Adrenal gland (tissue), 9 donors: ENCODE measurements at regions not wholly inside any gene's neighbourhood (a gene's known extent, or its start where the extent isn't known, plus 50 kb on each side); places are given as distances from the start of the nearest gene placed in this dataset.
A peak's percentile ranks its signal among the peaks of the same experiment; 100 is the strongest.

Experiments
- DNase-seq, 7 donors: peaks; one replicate each; pipeline ENCODE4 v3.0.0-alpha.2; 2019 to 2020
- H3K27ac ChIP-seq, 5 donors: fragments of 200-600 bp; sonication (generic) in 4 of 5; 1 replicate in 3 of 5; 2 replicates in 2 of 5; pipeline versions ENCODE4 v1.5.1 to v1.8.0; 2016 to 2020; ENCODE audit warnings: mild to moderate bottlenecking in 1 of 5
- H3K27me3 ChIP-seq: fragments of 200-600 bp; 2 replicates; pipeline ENCODE4 v1.8.0; 2021
- H3K36me3 ChIP-seq, 2 donors: fragments of 200-600 bp; replicated peaks in 1 of 2; 1 replicate in 1 of 2; 2 replicates in 1 of 2; pipeline versions ENCODE4 v1.5.1 to v1.8.0; 2018 to 2022
- H3K4me1 ChIP-seq, 2 donors: fragments of 200-600 bp; replicated peaks in 1 of 2; 1 replicate in 1 of 2; 2 replicates in 1 of 2; pipeline versions ENCODE4 v1.5.1 to v1.8.0; 2018 to 2021
- H3K4me3 ChIP-seq, 4 donors: fragments of 200-600 bp; sonication (generic) in 3 of 4; one replicate each; pipeline ENCODE4 v1.5.1; 2016 to 2018
- H3K9me3 ChIP-seq, 3 donors: fragments of 200-600 bp; sonication (generic) in 1 of 3; replicated peaks in 1 of 3; 1 replicate in 2 of 3; 2 replicates in 1 of 3; pipeline versions ENCODE4 v1.5.1 to v1.8.0; 2016 to 2021
- POLR2A ChIP-seq, 2 donors: fragments of 450-650 bp; IDR thresholded peaks; one replicate each; pipeline ENCODE4 v1.6.1; 2017; ENCODE audit warnings: antibody characterized with exemption in 2 of 2, mild to moderate bottlenecking in 2 of 2, moderate library complexity in 1 of 2
- WGBS, 4 donors: extraction: QIAGEN DNeasy Blood & Tissue Kit in 2 of 4; methylation state at CpG; one replicate each; pipeline versions ENCODE4 v1.1.5 to v1.1.7; 2013 to 2017; 5-methylcytosine and 5-hydroxymethylcytosine counted together
- intact Hi-C, 2 donors: fragments of 100-400 bp; cut with DNase I; formaldehyde crosslinking; loops; one replicate each; pipeline versions ENCODE4 v1.14.1 to v1.15.0; 2022 to 2023
- TF ChIP-seq, protein P1 (sequence below), 6 experiments: fragments of 450-650 bp in 4 of 6; fragments of 200-600 bp in 2 of 6; sonication (generic) in 1 of 6; IDR thresholded peaks; 1 replicate in 5 of 6; 2 replicates in 1 of 6; pipeline versions ENCODE4 v1.5.1 to v1.8.0; 2016 to 2021; ENCODE audit warnings: antibody characterized with exemption in 6 of 6, mild to moderate bottlenecking in 2 of 6, moderate library complexity in 1 of 6
- donor health status: healthy with polysubstance abuse.
- donor health status: Bipolar disorder and iron deficiency.
- donor health status: DM: yes; HTN: yes; CAD: no.
- donor health status: DM: no; HTN: no; CAD: no.
- donor health status: DM: no; HTN: no; CAD: no.

DNA sequence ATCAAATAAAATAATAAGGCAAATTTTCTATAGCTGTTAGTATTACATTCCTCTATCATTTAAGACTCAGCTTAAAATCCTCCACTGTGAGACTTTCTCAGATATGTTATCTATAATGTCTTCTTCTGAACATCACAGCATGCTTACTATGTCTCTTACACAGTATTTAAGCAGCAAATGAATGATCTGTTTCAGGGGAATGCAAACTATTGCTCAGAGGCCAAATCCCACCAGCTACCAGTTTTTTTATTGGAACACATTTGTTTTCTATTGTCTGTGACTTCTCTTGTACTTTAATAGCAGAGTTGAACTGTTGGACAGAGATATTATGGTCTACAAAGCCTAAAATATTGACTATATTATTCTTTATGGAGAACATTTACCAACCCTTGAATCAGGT lies 59.6 kb downstream of the C3orf38 start:
- H3K27ac ChIP-seq: no peak overlapping the region
- H3K27me3 ChIP-seq: no peaks in the 10 kb centered on the region
- H3K4me1 ChIP-seq: no peaks in the 10 kb centered on the region
- no peak overlapping the region for H3K4me3 ChIP-seq
- DNase-seq: no peak
- H3K9me3 ChIP-seq: no peaks in the 10 kb centered on the region
- intact Hi-C loops: loop anchor here in 1 of 2 donors (10.0 kb wide), 1 partner anchor 1975 kb away; no protein-coding TSS in a partner anchor
- no peaks in the 10 kb centered on the region for H3K36me3 ChIP-seq
- TF ChIP-seq, protein P1, sequence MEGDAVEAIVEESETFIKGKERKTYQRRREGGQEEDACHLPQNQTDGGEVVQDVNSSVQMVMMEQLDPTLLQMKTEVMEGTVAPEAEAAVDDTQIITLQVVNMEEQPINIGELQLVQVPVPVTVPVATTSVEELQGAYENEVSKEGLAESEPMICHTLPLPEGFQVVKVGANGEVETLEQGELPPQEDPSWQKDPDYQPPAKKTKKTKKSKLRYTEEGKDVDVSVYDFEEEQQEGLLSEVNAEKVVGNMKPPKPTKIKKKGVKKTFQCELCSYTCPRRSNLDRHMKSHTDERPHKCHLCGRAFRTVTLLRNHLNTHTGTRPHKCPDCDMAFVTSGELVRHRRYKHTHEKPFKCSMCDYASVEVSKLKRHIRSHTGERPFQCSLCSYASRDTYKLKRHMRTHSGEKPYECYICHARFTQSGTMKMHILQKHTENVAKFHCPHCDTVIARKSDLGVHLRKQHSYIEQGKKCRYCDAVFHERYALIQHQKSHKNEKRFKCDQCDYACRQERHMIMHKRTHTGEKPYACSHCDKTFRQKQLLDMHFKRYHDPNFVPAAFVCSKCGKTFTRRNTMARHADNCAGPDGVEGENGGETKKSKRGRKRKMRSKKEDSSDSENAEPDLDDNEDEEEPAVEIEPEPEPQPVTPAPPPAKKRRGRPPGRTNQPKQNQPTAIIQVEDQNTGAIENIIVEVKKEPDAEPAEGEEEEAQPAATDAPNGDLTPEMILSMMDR (IDR thresholded peaks at IDR 0.05): no peak
- TF ChIP-seq POLR2A (IDR thresholded peaks at IDR 0.05): no peak

DNA sequence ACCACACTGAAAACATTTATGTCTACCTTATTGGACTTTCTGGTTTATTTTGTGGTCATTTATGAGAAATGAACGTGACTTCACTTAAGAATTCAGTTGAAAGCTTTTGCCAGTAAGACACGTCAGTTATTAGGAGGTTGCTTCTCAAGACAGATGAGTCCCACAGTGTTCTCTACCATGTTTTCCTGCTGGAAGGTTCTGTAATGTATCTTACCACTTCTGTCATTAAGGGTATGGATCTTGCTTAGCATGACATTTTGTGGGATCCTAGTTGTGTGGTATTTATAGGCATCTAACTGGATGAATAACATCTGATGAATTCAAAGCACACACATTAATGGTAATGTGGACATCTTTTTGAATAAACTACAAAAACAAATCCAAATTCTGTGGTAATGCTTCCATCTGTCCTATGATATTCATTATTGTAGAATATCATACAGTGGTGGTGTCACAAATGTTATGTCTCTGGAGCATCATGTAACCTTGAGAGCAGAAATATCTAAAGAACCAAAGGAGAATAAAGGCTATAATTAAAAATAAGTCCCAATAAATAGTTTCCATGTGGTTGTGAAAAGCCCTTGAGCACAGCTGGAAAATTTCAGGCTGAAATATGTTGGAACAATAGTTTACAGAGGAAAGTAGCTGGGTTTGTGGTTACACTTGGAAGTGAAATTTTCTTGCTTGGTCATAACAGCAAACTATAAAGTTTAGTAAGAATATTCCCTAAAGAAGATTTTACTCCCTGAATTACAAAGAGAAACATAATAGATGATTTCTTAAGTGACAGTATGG lies 61.5 kb downstream of the C3orf38 start:
- Histone ChIP-seq H3K27me3 (no peaks in the 10 kb centered on the region), H3K4me1 (no peaks in the 10 kb centered on the region), H3K36me3 (no peaks in the 10 kb centered on the region), H3K9me3 (no peaks in the 10 kb centered on the region), H3K4me3 (no peak overlapping the region), H3K27ac (no peak overlapping the region)
- no peak for DNase-seq
- intact Hi-C loops: no loop called here
- TF ChIP-seq, protein P1 (IDR thresholded peaks at IDR 0.05): no peak
- no peak for TF ChIP-seq POLR2A (IDR thresholded peaks at IDR 0.05)
- 46 to 69% (median 68%) methylated on average over 2 of the region's 2 CpGs for WGBS, 4 donors

DNA sequence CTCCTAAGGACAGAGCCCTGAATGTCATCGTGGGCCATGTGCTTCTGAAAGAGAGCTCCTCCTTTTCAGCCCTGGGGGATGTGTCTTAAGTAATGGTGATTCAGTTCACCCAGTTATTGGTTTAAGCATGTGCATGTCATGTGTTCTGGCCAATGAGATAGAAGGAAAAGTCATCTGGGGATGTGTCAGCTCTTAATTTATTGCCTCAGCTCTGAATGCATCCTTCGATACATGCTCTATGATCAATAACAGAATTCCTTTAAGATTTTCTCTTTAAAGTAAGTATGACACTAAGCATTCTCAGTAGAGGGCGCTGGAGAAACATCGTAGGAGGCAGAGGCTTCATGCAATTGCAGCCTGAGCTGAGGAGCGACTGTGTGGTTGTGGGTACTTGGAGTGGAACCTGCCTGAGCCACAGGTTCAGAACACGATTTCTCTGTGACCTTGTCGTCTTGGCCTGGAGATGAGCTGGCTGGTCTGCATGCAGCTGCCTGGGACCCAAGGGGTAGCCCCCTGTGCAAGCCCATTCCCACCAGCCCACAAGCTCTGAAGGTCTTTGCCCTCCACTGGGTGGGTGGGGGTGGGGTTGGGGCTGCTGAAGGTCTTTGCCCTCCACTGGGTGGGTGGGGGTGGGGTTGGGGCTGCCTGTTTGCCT lies 69.5 kb downstream of the C3orf38 start:
- Histone ChIP-seq H3K4me1 (no peaks in the 10 kb centered on the region), H3K4me3 (no peak overlapping the region), H3K27ac (no peak overlapping the region), H3K36me3 (no peaks in the 10 kb centered on the region), H3K9me3 (no peaks in the 10 kb centered on the region), H3K27me3 (no peaks in the 10 kb centered on the region)
- 8 to 18% (median 12%) methylated on average over 5 to 7 of the region's 7 CpGs for WGBS, 4 donors
- peak; percentile 16 to 58 (median 33) for DNase-seq
- TF ChIP-seq, protein P1 (IDR thresholded peaks at IDR 0.05): peak in 4 of 6 experiments; percentile 14 to 37 (median 30)
- no peak for TF ChIP-seq POLR2A (IDR thresholded peaks at IDR 0.05)
- intact Hi-C loops: no loop called here

DNA sequence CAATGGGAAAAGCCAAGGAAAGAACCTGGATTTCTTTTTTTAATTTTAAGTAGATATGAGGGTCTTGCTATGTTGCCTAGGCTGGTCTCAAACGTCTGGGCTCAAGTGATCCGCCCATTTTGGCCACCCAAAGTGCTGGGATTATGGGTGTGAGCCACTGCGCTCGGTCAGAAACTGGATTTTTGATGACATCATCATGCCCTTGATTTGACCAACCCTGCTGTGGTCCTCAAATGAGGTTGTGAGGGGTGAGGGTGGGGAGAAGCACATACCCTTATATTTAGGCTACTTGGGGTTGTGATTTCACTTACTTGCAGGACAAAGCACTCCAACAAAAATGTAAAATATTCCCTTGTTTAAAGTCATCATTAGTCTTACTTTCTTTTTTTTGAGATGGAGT lies 70.4 kb downstream of the C3orf38 start:
- H3K9me3 ChIP-seq: no peaks in the 10 kb centered on the region
- TF ChIP-seq POLR2A (IDR thresholded peaks at IDR 0.05): no peak
- TF ChIP-seq, protein P1 (IDR thresholded peaks at IDR 0.05): no peak
- H3K36me3 ChIP-seq: no peaks in the 10 kb centered on the region
- intact Hi-C loops: no loop called here
- no peak overlapping the region for H3K27ac ChIP-seq
- H3K4me1 ChIP-seq: no peaks in the 10 kb centered on the region
- no peak overlapping the region for H3K4me3 ChIP-seq
- H3K27me3 ChIP-seq: no peaks in the 10 kb centered on the region
- WGBS, 4 donors: 60 to 78% (median 71%) methylated on average over 4 of the region's 4 CpGs
- no peak for DNase-seq
